ENCODE measurements at regions not wholly inside any gene's neighbourhood (a gene's known extent, or its start where the extent isn't known, plus 50 kb on each side); places are given as distances from the start of the nearest gene placed in this dataset.

DNA sequence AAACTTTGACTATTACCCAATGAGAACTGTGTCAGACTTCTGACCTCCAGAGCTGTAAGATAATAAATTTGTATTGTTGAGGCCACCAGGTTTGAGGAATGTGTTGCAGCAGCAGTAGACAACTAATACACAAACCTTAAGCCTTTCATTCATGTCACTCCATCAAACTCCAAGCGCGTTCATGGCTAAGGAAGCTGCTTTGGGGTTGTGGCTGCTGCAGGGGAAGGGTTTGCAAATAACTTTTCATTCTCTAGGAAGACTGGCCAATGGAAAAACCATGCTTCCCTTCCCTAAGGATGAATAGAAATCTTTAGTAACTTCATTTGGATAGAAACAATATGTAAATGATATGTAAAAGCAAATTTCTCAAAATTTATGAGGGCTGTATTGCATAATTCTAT is 170.4 kb downstream of the RHOU start:
- no peak for TF ChIP-seq YY1 (IDR thresholded peaks at IDR 0.05; ENCODE audit: insufficient read depth, insufficient read length)
- TF ChIP-seq ZNF274 (IDR thresholded peaks at IDR 0.05; ENCODE audit: low read depth, low read length) = no peak

All from NT2/D1 (cell line).